HG03342 (cell line): ENCODE measurements at regions not wholly inside any gene's neighbourhood (a gene's known extent, or its start where the extent isn't known, plus 50 kb on each side); places are given as distances from the start of the nearest gene placed in this dataset.
"Not testable (repeated sequence)": the region's sequence is repeated elsewhere in the genome, so short reads cannot be mapped to it uniquely, and the experiment has no call there.

Experiments used
- ATAC-seq: cut with Tn5 transposase; IDR thresholded peaks from one replicate; pipeline ENCODE4 v1.9.1; 2021; ENCODE audit warnings: mild to moderate bottlenecking, moderate library complexity; ENCODE audit not compliant: unreplicated experiment

DNA sequence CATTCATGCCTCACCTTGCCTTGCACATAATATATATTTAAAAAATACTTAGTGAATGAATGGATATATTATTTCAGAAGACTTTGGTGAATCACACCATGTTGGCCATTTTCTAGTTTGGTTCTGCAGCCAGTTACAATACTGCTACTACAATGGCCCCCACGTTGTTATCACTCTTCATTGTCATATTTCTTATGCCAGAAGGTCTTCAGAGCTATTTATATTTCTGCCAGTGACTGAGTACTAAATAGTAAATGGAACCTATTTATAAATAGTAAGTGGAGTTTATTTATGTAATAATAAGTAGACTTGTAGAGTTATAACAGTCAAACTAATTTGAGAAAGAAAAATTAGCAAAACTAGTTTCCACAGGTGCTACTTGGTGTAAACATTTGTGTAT lies 516.6 kb upstream of the SYT4 start:
- ATAC-seq = no peak

DNA sequence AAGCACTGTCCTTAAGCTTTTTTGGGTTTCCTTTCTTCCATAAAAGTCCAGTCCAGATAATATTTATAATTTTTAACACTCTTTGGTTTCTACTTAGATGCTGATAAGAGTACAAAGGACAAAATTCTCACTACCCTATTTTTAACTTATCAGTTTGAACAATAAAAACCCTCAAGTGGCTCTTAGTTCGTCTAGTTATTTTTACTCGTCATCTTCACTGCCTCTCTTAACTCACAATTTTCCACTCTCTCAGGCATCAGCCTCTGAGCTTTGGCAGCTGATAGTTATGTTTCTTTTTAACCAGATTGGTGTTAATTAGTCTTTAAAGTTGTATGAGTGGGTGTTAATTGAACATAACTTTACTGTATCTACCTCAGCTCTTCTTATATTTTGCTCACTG lies 517.1 kb upstream of the SYT4 start:
- no peak for ATAC-seq

DNA sequence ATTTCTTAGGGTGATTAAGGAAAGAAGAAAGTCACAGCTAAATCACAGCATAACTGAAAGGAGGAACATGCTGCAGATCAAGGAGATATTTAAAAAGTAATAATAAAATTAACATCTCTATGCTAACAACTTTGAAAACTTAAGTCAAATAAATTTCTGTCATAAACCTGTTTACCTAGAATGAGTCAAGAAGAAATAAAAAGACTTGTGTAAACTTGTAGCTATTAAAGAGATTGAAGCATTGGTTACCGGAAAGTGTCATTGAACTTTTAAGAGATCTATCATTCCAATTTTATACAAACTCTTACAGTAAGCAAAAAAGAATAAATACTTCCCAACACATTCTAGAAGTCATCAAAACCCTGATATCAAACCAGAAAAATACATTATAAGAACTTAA lies 520.1 kb upstream of the SYT4 start:
- ATAC-seq = no peak

DNA sequence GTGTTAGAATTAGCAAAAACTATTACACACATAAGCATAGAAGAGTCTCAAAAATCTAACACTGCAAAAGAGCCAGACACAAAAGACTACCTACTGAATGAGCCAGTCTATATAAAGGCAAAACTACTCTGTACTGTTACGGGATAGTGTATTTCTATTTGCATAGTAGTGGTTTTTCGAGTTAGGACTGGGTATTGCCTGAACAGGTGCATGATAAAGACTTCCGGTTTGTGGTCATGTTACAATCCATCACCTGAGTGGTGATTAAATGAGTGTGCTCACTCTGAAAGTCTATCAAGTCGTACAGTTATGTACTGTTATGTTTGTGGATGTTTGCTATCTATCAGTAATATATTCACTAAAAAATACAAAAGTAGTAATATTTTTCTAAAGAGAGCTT lies 523.3 kb upstream of the SYT4 start:
- ATAC-seq = no peak

DNA sequence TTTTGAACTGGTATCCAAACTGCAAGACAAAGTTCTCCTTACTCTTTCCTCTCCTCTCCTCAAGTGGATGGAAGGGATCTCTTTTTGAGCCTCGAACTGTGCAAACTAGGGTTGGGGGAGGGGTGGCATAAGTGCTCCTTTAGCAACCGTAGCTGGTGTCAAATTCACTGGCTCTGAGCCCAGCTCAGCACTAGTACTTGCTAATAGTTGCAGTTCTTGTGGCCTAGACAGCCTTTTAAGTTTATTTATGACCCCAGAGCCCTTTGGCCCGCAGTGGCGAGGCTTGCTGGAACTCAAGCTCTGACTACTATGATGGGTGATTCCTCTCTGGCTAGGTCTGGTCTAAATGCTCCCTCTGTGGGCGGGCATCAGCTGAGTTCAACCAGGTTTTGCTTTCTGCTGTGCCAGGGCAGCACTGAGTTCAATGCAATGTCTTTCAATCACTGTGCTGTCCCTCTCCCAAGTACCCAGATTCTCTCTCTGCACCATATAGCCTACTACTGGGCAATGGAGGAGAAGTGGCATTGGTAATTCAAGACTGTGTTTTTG lies 528.4 kb upstream of the SYT4 start:
- no peak for ATAC-seq

DNA sequence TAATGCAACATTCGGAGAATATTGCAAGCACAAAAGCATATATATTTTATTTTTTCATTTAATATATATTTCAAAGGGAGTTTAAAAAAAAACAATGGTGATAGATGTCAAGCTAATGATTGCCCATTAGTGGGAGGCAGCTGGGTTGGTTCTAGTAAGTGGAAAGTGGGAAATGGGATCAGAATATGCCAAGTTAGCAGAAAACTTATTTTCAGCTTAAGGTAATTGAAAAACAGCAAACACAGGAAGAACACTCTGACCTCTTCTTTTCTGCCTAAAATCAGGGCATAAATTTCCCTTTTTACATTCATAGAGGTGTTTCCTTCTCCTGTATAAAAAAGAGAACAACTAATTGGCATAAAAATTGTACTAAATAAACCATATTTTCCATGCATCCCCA lies 535.3 kb upstream of the SYT4 start:
- no peak for ATAC-seq

DNA sequence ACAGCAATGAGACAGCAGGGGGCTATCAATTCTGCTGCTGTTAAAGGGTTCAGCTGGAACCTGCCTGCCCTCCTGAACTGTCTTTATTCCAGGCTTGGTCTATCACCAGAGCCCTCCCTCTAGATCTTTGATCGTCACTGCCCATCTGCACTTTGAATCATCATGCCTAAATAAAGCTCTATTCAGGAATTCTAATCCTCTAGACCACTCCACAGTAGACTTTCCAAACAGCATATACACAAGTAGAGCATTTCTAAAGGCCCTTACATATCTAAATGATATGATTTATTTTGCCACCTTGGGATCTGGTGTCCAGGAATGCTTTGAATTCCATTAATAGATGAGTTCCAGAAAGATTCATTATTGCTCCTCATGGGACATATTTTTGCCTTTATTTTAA lies 542.1 kb upstream of the SYT4 start:
- no peak for ATAC-seq

DNA sequence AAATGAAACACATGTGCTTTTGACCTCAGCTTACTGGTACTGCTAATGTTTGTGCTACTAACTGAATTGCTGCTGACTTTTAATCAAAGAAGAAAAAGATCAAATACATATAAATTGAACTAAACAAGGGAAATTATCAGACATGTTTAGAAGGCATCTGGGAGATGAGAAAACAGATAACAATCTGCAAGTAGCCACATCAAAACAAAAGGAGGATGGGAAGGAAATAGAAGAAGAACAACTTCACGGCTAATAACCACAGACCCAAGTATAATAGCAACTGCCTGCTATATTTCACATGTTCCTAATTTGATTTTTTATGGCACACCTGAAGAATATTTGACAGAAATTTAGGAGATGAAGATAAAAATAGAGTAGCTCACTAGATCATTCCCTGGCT lies 542.6 kb upstream of the SYT4 start:
- no peak for ATAC-seq

DNA sequence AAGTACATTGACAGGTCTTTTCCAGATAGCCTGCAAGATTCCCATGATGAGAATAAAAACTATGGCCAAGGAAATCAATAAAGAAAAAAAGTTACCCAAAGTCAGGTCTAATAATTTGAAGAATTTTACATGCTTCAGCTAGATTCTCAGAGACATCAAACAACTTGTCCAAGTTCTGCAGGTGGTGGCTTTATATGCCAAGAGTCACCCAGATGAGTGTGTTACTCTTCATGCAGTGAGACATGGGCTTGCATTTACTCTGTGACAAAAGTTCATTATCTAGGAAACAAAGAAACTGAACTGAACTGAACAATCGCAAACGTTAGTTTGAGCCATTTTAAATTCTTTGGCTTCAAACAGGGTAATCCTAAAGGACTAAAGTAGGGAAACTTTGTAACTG lies 548.5 kb upstream of the SYT4 start:
- no peak for ATAC-seq

DNA sequence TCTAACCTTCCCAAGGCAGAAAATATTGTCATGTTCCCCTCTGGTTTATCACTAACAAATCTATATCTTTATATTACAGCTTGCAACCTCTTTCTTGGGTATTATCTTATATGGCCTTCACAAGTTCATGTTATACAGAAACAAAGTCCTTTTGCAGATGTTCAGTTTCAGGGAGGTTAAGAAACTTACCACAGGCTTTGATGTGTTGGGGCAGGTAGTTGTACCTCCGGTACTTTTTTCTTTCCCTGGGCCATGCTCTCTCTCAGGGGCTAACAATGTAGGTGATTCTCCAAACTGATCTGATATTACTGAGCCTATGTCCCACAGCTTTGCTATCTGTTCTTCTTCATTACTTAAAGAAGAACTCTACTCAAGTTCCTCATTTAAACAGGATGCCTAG lies 548.9 kb upstream of the SYT4 start:
- ATAC-seq = no peak

DNA sequence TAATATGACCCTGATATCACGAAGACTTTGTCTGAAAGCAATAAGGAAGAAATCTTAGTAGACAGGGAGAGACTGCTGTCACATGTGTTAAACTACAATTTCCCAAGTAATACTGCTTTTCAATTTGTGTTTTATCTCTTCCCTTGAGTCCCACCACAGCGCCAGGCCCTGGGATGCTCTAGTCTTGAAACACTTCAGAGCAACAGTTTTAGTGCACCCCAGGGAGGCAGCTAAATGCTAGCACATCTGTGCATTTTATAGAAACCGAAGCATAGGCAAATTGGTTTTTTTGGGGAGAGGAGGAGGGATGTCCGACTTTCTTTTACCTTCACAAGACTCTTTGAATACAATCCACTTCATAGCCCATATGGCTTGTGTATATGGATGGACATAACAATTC lies 550.0 kb upstream of the SYT4 start:
- no peak for ATAC-seq

DNA sequence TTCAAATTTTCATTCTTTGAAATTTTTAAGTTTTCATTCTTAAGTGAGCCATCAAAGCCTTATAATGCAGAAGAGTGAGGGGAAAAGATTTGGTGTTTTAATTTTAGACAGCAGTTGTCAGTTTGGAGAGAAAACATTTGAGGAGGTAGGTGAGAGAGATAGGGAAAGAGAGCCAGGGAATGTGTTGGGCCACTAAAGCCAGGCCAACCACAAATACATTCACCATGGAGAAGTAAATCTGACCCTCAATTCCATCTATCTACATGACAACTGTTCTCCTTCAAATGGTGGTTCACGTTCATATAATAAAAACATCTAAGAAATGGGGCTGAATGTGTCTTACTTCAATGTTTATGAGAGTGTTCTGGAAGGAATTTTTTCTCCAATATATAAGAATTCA lies 553.0 kb upstream of the SYT4 start:
- no peak for ATAC-seq

DNA sequence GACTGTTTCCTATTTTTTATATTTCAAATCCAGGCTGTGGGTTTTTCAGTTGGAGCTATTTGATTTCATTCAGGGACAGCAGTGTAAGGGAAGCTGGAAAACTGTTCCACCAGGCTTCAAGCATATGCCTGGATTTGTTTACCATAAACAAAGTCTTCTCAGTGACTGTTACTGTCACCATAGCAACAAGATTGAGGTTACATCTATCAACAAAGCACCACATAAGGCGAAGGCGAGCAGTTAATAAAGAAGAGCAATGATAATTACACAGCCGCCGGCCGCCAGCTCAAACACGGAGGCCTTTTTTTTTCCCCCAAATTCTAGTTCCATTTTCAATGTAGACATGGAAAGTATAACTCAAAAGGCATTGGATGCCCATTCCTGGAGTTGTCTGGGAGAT lies 553.7 kb upstream of the SYT4 start:
- ATAC-seq = no peak

DNA sequence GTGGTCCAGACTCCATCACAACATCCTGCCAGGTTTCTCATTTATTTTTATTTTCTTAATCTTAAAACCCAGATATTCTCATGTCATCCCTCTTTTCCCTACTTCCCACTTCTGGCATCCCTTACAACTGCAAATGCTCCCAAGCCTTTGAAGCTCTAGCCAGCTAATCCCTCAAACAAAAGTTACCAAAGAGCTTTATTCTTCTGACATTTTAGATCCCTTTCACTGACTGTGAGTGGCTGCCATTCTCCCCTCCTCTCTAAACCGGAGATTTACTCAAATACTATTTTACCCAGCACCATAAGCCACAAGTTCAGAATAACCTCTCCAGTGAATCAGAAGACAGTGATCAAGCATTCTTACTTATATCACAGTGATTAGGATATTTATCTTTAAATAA lies 569.0 kb upstream of the SYT4 start:
- no peak for ATAC-seq

DNA sequence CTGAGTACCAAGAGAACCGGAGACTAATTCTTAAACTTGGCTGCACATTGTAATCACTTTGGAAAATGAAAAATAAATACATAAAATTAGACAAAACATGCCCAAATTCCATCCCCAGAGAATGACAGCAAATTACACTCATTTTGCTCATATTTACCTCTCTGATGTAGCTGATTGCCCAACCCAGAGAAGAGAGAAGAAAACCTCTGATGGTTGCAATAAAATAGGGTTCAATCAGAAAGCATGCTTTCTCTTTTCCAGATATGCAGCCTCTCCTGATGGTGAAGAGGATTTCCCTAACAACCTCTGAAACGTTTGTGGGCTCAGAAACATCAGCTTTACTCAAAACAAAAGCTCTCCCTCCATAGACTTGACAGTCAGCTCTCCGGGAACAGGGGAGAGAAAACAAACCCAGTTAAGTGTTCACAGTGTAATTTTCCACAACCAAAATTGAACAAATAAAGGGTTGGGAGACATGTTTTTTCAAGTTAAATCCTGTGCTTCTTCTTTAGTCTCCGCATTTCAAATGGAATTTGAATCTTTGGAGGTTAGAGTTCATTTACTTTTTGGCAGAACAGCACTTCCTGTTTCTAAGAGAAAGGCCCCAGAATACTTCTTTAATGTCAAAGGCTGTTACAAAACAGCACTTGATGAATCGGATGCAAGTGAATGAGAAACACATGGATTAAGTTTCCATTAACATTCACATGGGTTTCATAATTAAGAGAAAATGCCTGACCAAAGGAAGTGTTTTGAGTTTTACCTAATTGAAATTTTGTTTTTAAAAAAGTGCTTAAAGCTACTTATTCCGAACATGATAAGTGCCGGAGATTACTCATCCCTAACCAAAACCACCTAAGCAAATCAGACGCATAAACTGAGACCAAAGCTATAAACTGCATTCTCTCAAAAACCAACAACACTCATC lies 570.1 kb upstream of the SYT4 start:
- no peak for ATAC-seq

DNA sequence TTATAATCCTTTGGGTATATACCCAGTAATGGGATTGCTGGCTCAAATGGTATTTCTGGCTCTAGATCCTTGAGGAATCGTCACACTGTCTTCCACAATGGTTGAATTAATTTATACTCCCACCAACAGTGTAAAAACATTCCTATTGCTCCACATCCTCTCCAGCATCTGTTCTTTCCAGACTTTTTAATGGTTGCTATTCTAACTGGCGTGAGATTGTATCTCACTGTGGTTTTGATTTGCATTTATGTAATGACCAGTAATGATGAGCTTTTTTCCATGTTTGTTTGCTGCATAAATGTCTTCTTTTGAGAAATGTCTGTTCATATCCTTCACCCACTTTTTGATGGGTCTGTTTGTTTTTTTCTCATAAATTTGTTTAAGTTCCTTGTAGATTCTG lies 572.5 kb upstream of the SYT4 start:
- not testable (repeated sequence) for ATAC-seq

DNA sequence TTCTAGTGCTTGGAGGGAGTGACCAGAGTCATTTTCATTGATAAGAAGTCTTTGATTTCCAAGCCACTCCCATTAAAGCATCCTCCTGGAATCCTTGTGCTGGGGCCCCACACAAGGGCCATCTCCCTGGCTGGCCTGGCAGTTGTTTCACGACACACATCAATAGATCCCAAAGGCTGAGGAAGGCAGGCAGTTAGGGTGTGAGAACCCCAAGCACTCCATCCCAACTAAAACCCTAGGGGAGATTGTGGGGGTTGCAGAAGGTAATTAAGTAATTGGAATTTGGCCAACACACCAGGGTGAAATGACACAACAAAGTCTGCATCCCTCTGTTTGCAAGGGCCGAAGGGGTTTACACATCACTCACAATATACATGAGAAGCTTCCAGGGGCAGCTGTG lies 578.1 kb upstream of the SYT4 start:
- ATAC-seq = no peak

DNA sequence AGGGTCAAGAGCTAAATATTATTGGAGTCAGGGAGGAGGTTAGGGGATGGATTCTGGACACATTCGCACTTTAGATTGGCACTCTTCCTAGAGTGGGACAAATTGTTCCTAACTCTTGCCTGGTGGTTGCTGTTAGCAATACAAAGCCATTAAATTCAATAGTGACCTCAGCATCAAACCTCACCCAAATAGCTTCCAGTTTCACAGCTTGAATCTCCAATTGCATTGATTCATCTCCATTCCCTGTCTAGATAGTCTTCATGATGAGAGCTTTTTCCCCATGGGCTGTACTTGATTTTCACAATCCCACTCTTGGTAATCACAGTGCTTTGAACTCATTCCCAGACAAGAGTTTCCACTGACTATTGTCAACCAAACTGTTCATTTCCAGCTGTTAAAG lies 585.9 kb upstream of the SYT4 start:
- ATAC-seq = no peak

DNA sequence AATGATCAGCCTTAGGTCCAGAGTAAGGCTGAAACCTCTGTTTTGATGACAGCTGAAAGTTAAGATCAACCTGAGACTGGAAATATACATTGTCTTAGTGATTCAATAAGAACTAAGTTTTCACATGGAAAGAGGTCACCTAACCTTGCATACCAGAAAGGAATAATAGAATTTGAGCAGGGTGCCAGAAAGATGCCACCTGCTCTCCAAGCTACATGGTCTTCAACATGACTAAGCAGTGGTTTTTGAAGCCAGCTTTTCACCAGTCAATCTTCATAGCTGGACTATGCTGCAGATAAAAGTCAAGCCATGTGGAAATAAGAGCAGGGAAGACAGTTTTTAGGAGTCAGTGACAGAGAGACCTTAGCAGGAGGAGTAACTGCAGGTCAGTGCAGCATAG lies 589.4 kb upstream of the SYT4 start:
- no peak for ATAC-seq

DNA sequence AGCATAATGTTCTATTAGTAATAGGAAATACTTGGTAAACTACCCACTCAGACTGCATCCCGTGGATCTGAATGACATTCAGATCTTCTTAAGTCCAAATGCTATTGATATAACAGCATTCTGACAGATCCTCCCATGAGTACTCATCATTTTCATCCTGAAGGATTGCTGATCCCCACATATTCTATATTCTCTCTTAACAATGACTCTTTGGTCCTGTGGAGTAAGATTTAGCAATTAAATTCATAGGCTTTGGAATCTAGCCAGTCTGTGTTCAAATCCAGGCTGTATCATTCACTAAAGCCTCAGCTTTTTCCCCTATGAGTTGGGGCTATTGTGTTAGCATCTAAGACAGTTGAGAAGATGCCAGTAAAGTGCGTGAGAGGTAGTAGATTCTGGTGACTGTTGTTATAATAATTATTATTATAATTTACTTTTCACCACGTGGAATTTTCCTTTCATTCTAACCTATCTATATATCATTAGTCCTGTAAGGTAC lies 591.3 kb upstream of the SYT4 start:
- no peak for ATAC-seq

DNA sequence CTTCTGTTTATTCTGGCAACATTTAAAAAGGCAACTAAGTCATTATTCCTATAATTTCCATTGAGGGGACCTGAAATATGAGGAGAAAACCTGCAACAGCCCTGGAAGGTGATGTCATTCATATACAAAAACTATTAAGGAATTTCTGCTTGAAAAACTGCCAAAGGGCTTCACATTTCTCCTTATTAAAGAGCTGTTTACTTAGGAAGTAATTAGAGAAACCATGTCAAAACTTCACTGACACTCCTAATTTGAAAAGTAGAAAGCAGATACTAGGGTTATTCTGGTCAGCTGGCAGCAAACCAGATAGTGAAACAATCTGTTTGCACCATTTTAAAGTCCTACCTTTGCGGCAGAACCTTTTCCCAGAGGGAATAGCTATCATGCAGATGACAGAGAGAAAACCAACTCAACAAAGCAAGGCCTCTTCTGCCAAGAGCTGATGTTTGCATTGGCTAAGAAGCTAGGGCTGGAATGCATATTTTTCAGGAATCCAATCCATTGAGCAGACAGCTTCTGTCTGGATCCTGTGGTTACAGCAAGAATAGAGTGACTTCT lies 592.2 kb upstream of the SYT4 start:
- no peak for ATAC-seq

DNA sequence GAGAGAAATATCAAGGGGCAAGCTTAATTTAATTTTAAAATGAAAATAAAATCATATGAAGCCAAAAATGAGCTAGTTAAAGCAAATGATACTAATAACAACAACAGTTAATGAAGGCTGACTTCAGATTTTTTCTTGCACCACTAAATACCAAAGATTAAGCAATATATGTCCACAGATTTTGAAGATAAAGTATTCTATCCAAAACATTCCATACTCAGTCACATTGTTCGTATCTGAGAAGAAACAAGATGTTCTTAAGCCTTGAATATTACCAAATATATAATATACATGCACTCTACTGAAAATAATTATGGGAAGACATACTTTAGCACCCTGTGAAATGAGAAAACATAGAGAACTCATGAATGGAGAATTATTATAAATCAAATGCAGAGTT lies 593.3 kb upstream of the SYT4 start:
- no peak for ATAC-seq
